Right lobe of liver (tissue), 4 donors: ENCODE measurements at regions not wholly inside any gene's neighbourhood (a gene's known extent, or its start where the extent isn't known, plus 50 kb on each side); places are given as distances from the start of the nearest gene placed in this dataset.

Experiments
- CTCF ChIP-seq, 4 donors: fragments of 200-600 bp in 3 of 4; fragments of 450-650 bp in 1 of 4; IDR thresholded peaks; one replicate each; pipeline versions ENCODE4 v1.5.1 to v1.8.0; 2016 to 2022; ENCODE audit warnings: antibody characterized with exemption in 4 of 4, mild to moderate bottlenecking in 2 of 4
- POLR2A ChIP-seq: fragments of 450-650 bp; IDR thresholded peaks from one replicate; pipeline ENCODE4 v1.6.1; 2017; ENCODE audit warnings: antibody characterized with exemption, mild to moderate bottlenecking
- donor health status: DM: no; HTN: no; CAD: no.
- donor health status: DM: no; HTN: no; CAD: no.
- donor health status: DM: no; HTN: yes; CAD: no.

- TF ChIP-seq CTCF (IDR thresholded peaks at IDR 0.05) = no peak
- TF ChIP-seq POLR2A = no peak
Measured at GRCh38 chr2:105674859-105675541, 69.7 kb upstream of the NCK2 start.
